HCT116 (cell line): ENCODE measurements at regions not wholly inside any gene's neighbourhood (a gene's known extent, or its start where the extent isn't known, plus 50 kb on each side); places are given as distances from the start of the nearest gene placed in this dataset.

Experiments
- ATAC-seq: fragments of 200-7000 bp; cut with Tn5 transposase; 2 replicates; pipeline ENCODE4 v1.9.1; 2020; ENCODE audit warnings: mild to moderate bottlenecking, moderate library complexity
- BruUV-seq: library from RNA; stranded (reverse); fragments of 400-500 nt; replicated peaks from 2 replicates; lab custom pipeline; 2021; lab: Mats Ljungman, UMichigan
- CTCF ChIA-PET: fragments of 300-600 bp; sonication (Branson Sonifier 250); formaldehyde crosslinking; loops from one replicate; lab custom pipeline; 2021; ENCODE audit warnings: antibody characterized with exemption; lab: Charles Lee
- POLR2A ChIA-PET: fragments of 300-600, 350-600 bp; sonication (Branson Sonifier 250); formaldehyde crosslinking; loops from one replicate; lab custom pipeline; 2021; ENCODE audit warnings: antibody characterized with exemption; lab: Charles Lee
- RAD21 ChIA-PET, 2 experiments: fragments of 300-600 bp; sonication (Branson Sonifier 250); formaldehyde crosslinking; loops; one replicate each; lab custom pipeline; 2023; ENCODE audit warnings: low total read pairs in 2 of 2; ENCODE audit not compliant: uncharacterized antibody in 2 of 2, unreplicated experiment in 2 of 2, low non-redundant PET in 1 of 2; lab: Charles Lee
- DNase-seq: peaks from one replicate; pipeline ENCODE4 v3.0.0-alpha.2; 2010; ENCODE audit warnings: low read depth, low spot score
- H2AFZ ChIP-seq: fragments of 200-600 bp; shearing (Covaris generic), sonication (generic); 2 replicates; pipeline ENCODE4 v1.6.1; 2017; ENCODE audit warnings: low read depth, mixed run types, mixed read lengths, antibody characterized with exemption, low read length; ENCODE audit not compliant: poor library complexity, severe bottlenecking
- H3K27ac ChIP-seq: 2 replicates; pipeline ENCODE4 v1.5.1; 2012; ENCODE audit warnings: low read depth, low read length
- H3K27me3 ChIP-seq: fragments of 200-600 bp; sonication (generic); 2 replicates; pipeline ENCODE4 v1.6.1; 2016; ENCODE audit warnings: mixed run types, low read length, mixed read lengths; ENCODE audit not compliant: insufficient read depth
- H3K36me3 ChIP-seq, 2 experiments: fragments of 200-500 bp in 1 of 2; fragments of 200-600 bp in 1 of 2; sonication (Bioruptor generic) in 1 of 2; sonication (generic) in 1 of 2; 2 replicates each; pipeline versions ENCODE4 v1.5.1 to v1.6.1; 2014 to 2016; ENCODE audit warnings: low read length in 2 of 2, inconsistent platforms in 1 of 2, mixed read lengths in 1 of 2, mixed run types in 1 of 2; ENCODE audit not compliant: insufficient read depth in 2 of 2, control insufficient read depth in 1 of 2
- H3K4me1 ChIP-seq, 2 experiments: fragments of 200-600 bp in 1 of 2; sonication (generic) in 1 of 2; 2 replicates each; pipeline versions ENCODE4 v1.5.1 to v1.6.1; 2012 to 2017; ENCODE audit warnings: low read length in 2 of 2, inconsistent platforms in 1 of 2, mild to moderate bottlenecking in 1 of 2, mixed read lengths in 1 of 2, mixed run types in 1 of 2, moderate library complexity in 1 of 2; ENCODE audit not compliant: insufficient read depth in 2 of 2, control insufficient read depth in 1 of 2
- H3K4me2 ChIP-seq: fragments of 200-600 bp; sonication (generic); 2 replicates; pipeline ENCODE4 v1.6.1; 2017; ENCODE audit warnings: mixed run types, low read length, mixed read lengths
- H3K4me3 ChIP-seq, 2 experiments: fragments of 200-600 bp in 1 of 2; sonication (generic) in 1 of 2; replicated peaks in 1 of 2; 2 replicates each; pipeline ENCODE4 v1.5.1; 2011 to 2016; ENCODE audit warnings: low read length in 2 of 2, control low read depth in 1 of 2, low read depth in 1 of 2, mild to moderate bottlenecking in 1 of 2, mixed read lengths in 1 of 2, mixed run types in 1 of 2
- H3K79me2 ChIP-seq: fragments of 200-600 bp; sonication (generic); 2 replicates; pipeline ENCODE4 v1.6.1; 2017; ENCODE audit warnings: mild to moderate bottlenecking, mixed run types, low read length, moderate library complexity, mixed read lengths; ENCODE audit not compliant: insufficient read depth
- H3K9ac ChIP-seq: fragments of 200-600 bp; sonication (generic); 2 replicates; pipeline ENCODE4 v1.6.1; 2016; ENCODE audit warnings: low read length, mixed read lengths
- H3K9me2 ChIP-seq: fragments of 200-600 bp; sonication (generic), shearing (Covaris generic); 2 replicates; pipeline ENCODE4 v1.6.1; 2017; ENCODE audit warnings: mixed run types, mild to moderate bottlenecking, moderate library complexity; ENCODE audit not compliant: insufficient read depth
- H3K9me3 ChIP-seq, 2 experiments: fragments of 200-500 bp in 1 of 2; fragments of 200-600 bp in 1 of 2; sonication (Bioruptor generic) in 1 of 2; sonication (generic) in 1 of 2; 2 replicates each; pipeline ENCODE4 v1.6.1; 2014 to 2017; ENCODE audit warnings: low read length in 2 of 2, mixed read lengths in 2 of 2, inconsistent platforms in 1 of 2, low read depth in 1 of 2, mild to moderate bottlenecking in 1 of 2, mixed run types in 1 of 2, moderate library complexity in 1 of 2; ENCODE audit not compliant: control insufficient read depth in 1 of 2, insufficient read depth in 1 of 2
- H4K20me1 ChIP-seq: fragments of 200-600 bp; sonication (generic), shearing (Covaris generic); 2 replicates; pipeline ENCODE4 v1.6.1; 2017; ENCODE audit warnings: mixed run types, mild to moderate bottlenecking, moderate library complexity; ENCODE audit not compliant: insufficient read depth
- ATF3 ChIP-seq: IDR thresholded peaks from 2 replicates; pipeline ENCODE4 v1.6.1; 2012
- CBX3 ChIP-seq: IDR thresholded peaks from 2 replicates; pipeline ENCODE4 v1.6.1; 2012; ENCODE audit warnings: low read depth
- CEBPB ChIP-seq: IDR thresholded peaks from 2 replicates; pipeline ENCODE4 v1.6.1; 2012; ENCODE audit warnings: low read depth
- CTCF ChIP-seq, 3 experiments: fragments of 200-600 bp in 1 of 3; sonication (generic) in 1 of 3; IDR thresholded peaks in 2 of 3; conservative IDR thresholded peaks in 1 of 3; 2 replicates each; pipeline ENCODE4 v1.5.1; 2012 to 2017; ENCODE audit warnings: low read depth in 2 of 3, low read length in 2 of 3, antibody characterized with exemption in 1 of 3, borderline replicate concordance in 1 of 3, control low read depth in 1 of 3, mild to moderate bottlenecking in 1 of 3, mixed read lengths in 1 of 3, mixed run types in 1 of 3, moderate library complexity in 1 of 3; ENCODE audit not compliant: insufficient read depth in 1 of 3
- ELF1 ChIP-seq: IDR thresholded peaks from 2 replicates; pipeline ENCODE4 v1.6.1; 2012; ENCODE audit warnings: low read depth, borderline replicate concordance
- EZH2 ChIP-seq: fragments of 200-600 bp; sonication (generic); IDR thresholded peaks from 2 replicates; pipeline ENCODE4 v1.6.1; 2017; ENCODE audit warnings: antibody characterized with exemption, mixed run types
- FOSL1 ChIP-seq: IDR thresholded peaks from 2 replicates; pipeline ENCODE4 v1.6.1; 2012; ENCODE audit warnings: low read depth
- JUND ChIP-seq: IDR thresholded peaks from 2 replicates; pipeline ENCODE4 v1.6.1; 2012
- MAX ChIP-seq: IDR thresholded peaks from 2 replicates; pipeline ENCODE4 v1.6.1; 2012
- POLR2A ChIP-seq: IDR thresholded peaks from 2 replicates; pipeline ENCODE4 v1.7.0; 2011; ENCODE audit warnings: borderline replicate concordance; ENCODE audit not compliant: insufficient read depth, insufficient read length; ENCODE audit errors: extremely low read depth
- POLR2AphosphoS5 ChIP-seq: IDR thresholded peaks from 2 replicates; pipeline ENCODE4 v1.6.1; 2011; ENCODE audit warnings: mild to moderate bottlenecking, low read depth, low read length, moderate library complexity
- RAD21 ChIP-seq: IDR thresholded peaks from 2 replicates; pipeline ENCODE4 v1.6.1; 2012; ENCODE audit warnings: low read depth, mild to moderate bottlenecking
- REST ChIP-seq: IDR thresholded peaks from 2 replicates; pipeline ENCODE4 v1.6.1; 2012; ENCODE audit warnings: low read depth
- SP1 ChIP-seq: IDR thresholded peaks from 2 replicates; pipeline ENCODE4 v1.6.1; 2012; ENCODE audit warnings: low read depth
- SRF ChIP-seq: IDR thresholded peaks from 2 replicates; pipeline ENCODE4 v1.6.1; 2012; ENCODE audit warnings: low read depth
- YY1 ChIP-seq: IDR thresholded peaks from 2 replicates; pipeline ENCODE4 v1.6.1; 2011; ENCODE audit warnings: low read length, low read depth, moderate library complexity, mild to moderate bottlenecking; ENCODE audit not compliant: insufficient replicate concordance; ENCODE audit errors: extremely low read depth
- ZFX ChIP-seq: fragments of 450-650 bp; IDR thresholded peaks from 2 replicates; pipeline ENCODE4 v1.6.1; 2017
- intact Hi-C: fragments of 100-400 bp; cut with micrococcal nuclease; formaldehyde crosslinking; loops from 2 replicates; pipeline ENCODE4 v1.10.0; 2022

- POLR2A ChIA-PET: no interaction called here
- no peak for ATAC-seq
Observed at GRCh38 chr4:27115221-27115620, 254.6 kb downstream of the STIM2 start.

More at GRCh38 chr4:27115221-27115620, 254.6 kb downstream of the STIM2 start:
- Histone ChIP-seq H4K20me1 (no peaks in the 10 kb centered on the region), H3K4me3 (no peak overlapping the region), H3K4me1 (no peaks in the 10 kb centered on the region), H3K9me3 (no peaks in the 10 kb centered on the region), H3K27ac (no peak overlapping the region), H3K36me3 (no peaks in the 10 kb centered on the region), H3K4me2 (no peak overlapping the region), H3K79me2 (no peaks in the 10 kb centered on the region), H2AFZ (no peak overlapping the region), H3K27me3 (peaks cover 32% of the 10 kb centered on the region), H3K9me2 (no peaks in the 10 kb centered on the region), H3K9ac (no peak overlapping the region)
- TF ChIP-seq ZFX: no peak
- no peak for TF ChIP-seq FOSL1
- no peak for TF ChIP-seq CTCF (IDR thresholded peaks at IDR 0.05 in 2 of 3, conservative IDR thresholded peaks at IDR 0.05 in 1 of 3; ENCODE audit: borderline replicate concordance in 1 of 3, insufficient read depth in 1 of 3, low read depth in 2 of 3, low read length in 2 of 3)
- no peak for TF ChIP-seq JUND
- TF ChIP-seq SP1: no peak
- no peak for TF ChIP-seq YY1
- TF ChIP-seq REST: no peak
- no peak for TF ChIP-seq SRF
- no peak for TF ChIP-seq CBX3
- TF ChIP-seq MAX: no peak
- no peak for TF ChIP-seq ATF3
- TF ChIP-seq POLR2AphosphoS5: no peak
- TF ChIP-seq RAD21: no peak
- no peak for TF ChIP-seq EZH2
- no peak for TF ChIP-seq ELF1
- no peak for TF ChIP-seq POLR2A
- no peak for TF ChIP-seq CEBPB
- no TSS peak for BruUV-seq
- intact Hi-C loops: no loop called here
- DNase-seq: no peak
- CTCF ChIA-PET: no interaction called here
- RAD21 ChIA-PET: no interaction called here
